Neuronal stem cell (in vitro differentiated cells): ENCODE measurements at regions not wholly inside any gene's neighbourhood (a gene's known extent, or its start where the extent isn't known, plus 50 kb on each side); places are given as distances from the start of the nearest gene placed in this dataset.

ENCODE experiments used
- DNase-seq: peaks from one replicate; pipeline ENCODE4 v3.0.0-alpha.2; 2013; ENCODE audit warnings: low spot score
- H2AFZ ChIP-seq: one replicate; pipeline ENCODE4 v1.6.1; 2013; ENCODE audit warnings: mild to moderate bottlenecking, low read length, inconsistent platforms
- H2AK5ac ChIP-seq: 2 replicates; pipeline ENCODE4 v1.6.1; 2013; ENCODE audit warnings: low read depth, mild to moderate bottlenecking, inconsistent platforms, low read length, moderate library complexity, mixed read lengths
- H2BK120ac ChIP-seq: 2 replicates; pipeline ENCODE4 v1.6.1; 2013; ENCODE audit warnings: low read depth, mild to moderate bottlenecking, inconsistent platforms, low read length, moderate library complexity, mixed read lengths
- H2BK12ac ChIP-seq: one replicate; pipeline ENCODE4 v1.6.1; 2013; ENCODE audit warnings: low read length, inconsistent platforms
- H2BK15ac ChIP-seq: 2 replicates; pipeline ENCODE4 v1.6.1; 2013; ENCODE audit warnings: mild to moderate bottlenecking, low read length, inconsistent platforms, mixed read lengths
- H2BK5ac ChIP-seq: one replicate; pipeline ENCODE4 v1.6.1; 2013; ENCODE audit warnings: inconsistent platforms, mild to moderate bottlenecking, low read length, moderate library complexity
- H3K14ac ChIP-seq: one replicate; pipeline ENCODE4 v1.6.1; 2013; ENCODE audit warnings: low read length, inconsistent platforms
- H3K18ac ChIP-seq: 2 replicates; pipeline ENCODE4 v1.6.1; 2013; ENCODE audit warnings: low read length, inconsistent platforms
- H3K23ac ChIP-seq: 2 replicates; pipeline ENCODE4 v1.6.1; 2013; ENCODE audit warnings: low read depth, mild to moderate bottlenecking, mixed read lengths, low read length, inconsistent platforms; ENCODE audit not compliant: poor library complexity
- H3K27ac ChIP-seq: replicated peaks from 3 replicates; pipeline ENCODE4 v1.5.1; 2013; ENCODE audit warnings: low read length, inconsistent platforms
- H3K27me3 ChIP-seq, 3 experiments: 2 replicates each; pipeline ENCODE4 v1.6.1; 2013; ENCODE audit warnings: low read length in 3 of 3, mild to moderate bottlenecking in 2 of 3, inconsistent platforms in 1 of 3, low read depth in 1 of 3, mixed read lengths in 1 of 3, moderate library complexity in 1 of 3; ENCODE audit not compliant: control insufficient read depth in 3 of 3, insufficient read depth in 3 of 3
- H3K36me3 ChIP-seq, 2 donors: replicated peaks in 1 of 2; 2 replicates each; pipeline ENCODE4 v1.6.1; 2013; ENCODE audit warnings: low read length in 2 of 2; ENCODE audit not compliant: control insufficient read depth in 2 of 2, insufficient read depth in 2 of 2
- H3K4ac ChIP-seq: 2 replicates; pipeline ENCODE4 v1.6.1; 2013; ENCODE audit warnings: inconsistent platforms, mild to moderate bottlenecking, low read length, moderate library complexity
- H3K4me1 ChIP-seq, 2 donors: 1 replicate in 1 of 2; 2 replicates in 1 of 2; pipeline ENCODE4 v1.6.1; 2013; ENCODE audit warnings: low read length in 2 of 2, low read depth in 1 of 2; ENCODE audit not compliant: control insufficient read depth in 2 of 2, insufficient read depth in 1 of 2
- H3K4me2 ChIP-seq: one replicate; pipeline ENCODE4 v1.6.1; 2013; ENCODE audit warnings: mild to moderate bottlenecking, low read length, inconsistent platforms; ENCODE audit not compliant: insufficient read depth, poor library complexity, severe bottlenecking
- H3K4me3 ChIP-seq, 2 donors: 2 replicates each; pipeline ENCODE4 v1.5.1; 2013; ENCODE audit warnings: low read length in 2 of 2, mild to moderate bottlenecking in 2 of 2, inconsistent platforms in 1 of 2, moderate library complexity in 1 of 2
- H3K79me1 ChIP-seq: one replicate; pipeline ENCODE4 v1.6.1; 2013; ENCODE audit warnings: low read depth, mild to moderate bottlenecking, inconsistent platforms, low read length, moderate library complexity
- H3K9ac ChIP-seq: one replicate; pipeline ENCODE4 v1.6.1; 2013; ENCODE audit warnings: mild to moderate bottlenecking, low read depth, low read length, inconsistent platforms; ENCODE audit not compliant: poor library complexity
- H3K9me3 ChIP-seq, 2 donors: replicated peaks in 1 of 2; 2 replicates each; pipeline versions ENCODE3 to v1.6.1; 2013; ENCODE audit warnings: low read length in 2 of 2, mild to moderate bottlenecking in 2 of 2, inconsistent platforms in 1 of 2, low read depth in 1 of 2, mixed read lengths in 1 of 2, moderate library complexity in 1 of 2; ENCODE audit not compliant: control insufficient read depth in 2 of 2, insufficient read depth in 1 of 2
- H4K8ac ChIP-seq: one replicate; pipeline ENCODE4 v1.6.1; 2013; ENCODE audit warnings: low read depth, mild to moderate bottlenecking, inconsistent platforms, low read length, moderate library complexity
- H4K91ac ChIP-seq: one replicate; pipeline ENCODE4 v1.6.1; 2013; ENCODE audit warnings: low read length, low read depth, mild to moderate bottlenecking, inconsistent platforms; ENCODE audit not compliant: poor library complexity
- WGBS, 2 donors: extraction: QIAGEN DNeasy Blood & Tissue Kit; methylation state at CpG; one replicate each; pipeline ENCODE4 v1.1.7; 2013; ENCODE audit warnings: missing lambda C conversion rate in 2 of 2, mixed read lengths in 1 of 2; ENCODE audit not compliant: insufficient read length in 2 of 2, insufficient replicate concordance in 1 of 2; ENCODE audit errors: extremely low coverage in 2 of 2; 5-methylcytosine and 5-hydroxymethylcytosine counted together

DNA sequence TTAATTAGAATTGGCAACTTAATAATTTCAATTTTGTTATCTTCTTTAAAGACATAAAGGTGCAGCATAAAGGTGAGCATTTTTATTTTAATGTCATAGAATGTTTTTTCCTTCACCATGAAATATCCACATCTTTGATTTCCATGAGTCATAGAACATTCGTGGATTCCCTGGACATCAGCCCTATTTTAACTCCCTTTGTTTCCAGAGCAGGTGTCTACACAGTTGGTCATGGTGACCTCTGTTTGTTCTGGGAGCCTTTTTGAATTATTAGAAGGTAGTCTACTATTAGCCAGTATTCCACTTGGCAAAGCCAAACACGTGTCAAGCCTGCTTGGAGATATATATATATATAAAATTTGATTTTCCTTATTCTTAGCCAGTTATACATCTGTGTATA, 572.9 kb downstream of the LTN1 start:
- H3K4me2 ChIP-seq = no peak overlapping the region
- no peaks in the 10 kb centered on the region for H3K4me1 ChIP-seq
- H3K14ac ChIP-seq = no peak overlapping the region
- no peaks in the 10 kb centered on the region for H3K9me3 ChIP-seq
- no peak overlapping the region for H2BK15ac ChIP-seq
- H2AFZ ChIP-seq = no peak overlapping the region
- H3K36me3 ChIP-seq = no peaks in the 10 kb centered on the region
- H4K8ac ChIP-seq = no peak overlapping the region
- no peak overlapping the region for H3K18ac ChIP-seq
- H3K27ac ChIP-seq = no peak overlapping the region
- H3K23ac ChIP-seq = no peak overlapping the region
- H3K27me3 ChIP-seq = no peaks in the 10 kb centered on the region
- H4K91ac ChIP-seq = no peak overlapping the region
- H2BK5ac ChIP-seq = no peak overlapping the region
- H3K9ac ChIP-seq = no peak overlapping the region
- no peak overlapping the region for H2BK120ac ChIP-seq
- no peak overlapping the region for H3K4me3 ChIP-seq
- no CpG with 5 or more reads among the region's 2 CpGs for WGBS, 2 donors
- DNase-seq = no peak
- no peaks in the 10 kb centered on the region for H3K79me1 ChIP-seq
- no peak overlapping the region for H3K4ac ChIP-seq
- no peak overlapping the region for H2BK12ac ChIP-seq
- no peak overlapping the region for H2AK5ac ChIP-seq

DNA sequence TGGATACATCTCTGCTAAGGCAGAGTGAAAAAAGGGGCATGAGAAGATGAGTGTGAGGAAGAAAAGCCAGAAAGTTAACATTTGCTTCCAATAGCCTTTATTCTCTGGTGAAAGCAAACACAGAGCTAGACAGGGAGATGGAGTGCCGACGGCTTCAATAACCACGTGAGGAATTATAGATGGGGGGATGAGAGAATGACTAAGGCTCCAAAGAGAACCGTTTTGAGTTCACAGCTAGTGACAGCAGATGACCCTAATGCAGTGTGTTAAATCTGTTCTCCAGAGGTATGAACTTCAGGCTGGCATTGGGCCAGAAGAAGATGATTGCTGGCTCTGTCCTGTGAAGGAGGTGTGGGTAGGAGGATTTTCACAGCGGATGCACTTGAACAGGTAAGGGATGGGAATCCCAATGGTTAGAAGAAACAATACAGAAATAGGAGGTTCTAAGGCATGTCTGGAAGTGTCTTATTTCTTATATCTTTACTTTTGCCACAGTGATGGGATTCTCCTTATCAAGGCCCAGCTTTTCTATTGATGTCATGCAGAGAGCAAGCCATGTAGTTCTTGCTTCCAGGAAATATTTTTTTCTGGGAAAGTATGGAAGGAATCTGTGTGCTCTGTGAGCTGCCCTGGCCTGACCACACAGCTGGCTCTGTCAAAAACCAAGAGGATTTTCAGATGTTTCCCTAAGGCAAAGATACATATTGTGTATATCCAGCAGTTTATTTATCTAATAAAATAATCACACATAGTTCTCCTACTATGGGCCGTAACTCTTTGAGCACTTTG, 573.8 kb downstream of the LTN1 start:
- H3K4ac ChIP-seq = no peak overlapping the region
- H4K8ac ChIP-seq = no peak overlapping the region
- no peak overlapping the region for H2BK120ac ChIP-seq
- H2BK12ac ChIP-seq = no peak overlapping the region
- no peaks in the 10 kb centered on the region for H3K27me3 ChIP-seq
- no peak overlapping the region for H2BK5ac ChIP-seq
- no peak overlapping the region for H4K91ac ChIP-seq
- no peaks in the 10 kb centered on the region for H3K9me3 ChIP-seq
- no CpG with 5 or more reads among the region's 6 CpGs for WGBS, 2 donors
- H3K4me2 ChIP-seq = no peak overlapping the region
- no peak overlapping the region for H2AFZ ChIP-seq
- H3K18ac ChIP-seq = no peak overlapping the region
- H2AK5ac ChIP-seq = no peak overlapping the region
- H3K9ac ChIP-seq = no peak overlapping the region
- no peak overlapping the region for H3K23ac ChIP-seq
- H3K27ac ChIP-seq = no peak overlapping the region
- no peaks in the 10 kb centered on the region for H3K4me1 ChIP-seq
- H3K14ac ChIP-seq = no peak overlapping the region
- H3K79me1 ChIP-seq = no peaks in the 10 kb centered on the region
- no peak overlapping the region for H3K4me3 ChIP-seq
- no peaks in the 10 kb centered on the region for H3K36me3 ChIP-seq
- no peak for DNase-seq
- H2BK15ac ChIP-seq = no peak overlapping the region

DNA sequence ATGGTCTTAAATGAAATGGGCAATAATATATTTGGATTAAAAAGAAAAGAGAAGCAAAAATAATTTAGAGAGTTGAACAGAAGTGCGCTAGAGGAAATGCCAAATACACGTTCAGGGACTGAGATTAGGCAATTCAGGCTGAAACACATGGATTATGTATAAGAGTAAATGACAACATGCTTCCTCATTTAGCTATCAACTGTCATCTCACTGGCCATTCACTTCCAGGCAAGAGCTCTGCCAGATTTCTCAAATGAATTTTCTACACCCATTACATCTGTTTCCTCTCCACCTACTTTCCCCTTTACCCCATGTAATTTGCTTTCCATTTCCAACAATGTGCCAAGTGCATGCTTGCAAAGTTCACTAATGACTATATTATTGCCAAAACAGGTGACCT, 582.4 kb downstream of the LTN1 start:
- Histone ChIP-seq H3K4me2 (no peak overlapping the region), H3K4me1 (no peaks in the 10 kb centered on the region), H2BK15ac (no peak overlapping the region), H3K23ac (no peak overlapping the region), H3K36me3 (no peaks in the 10 kb centered on the region), H2AK5ac (no peak overlapping the region), H3K18ac (no peak overlapping the region), H2AFZ (no peak overlapping the region), H3K9ac (no peak overlapping the region), H3K79me1 (no peaks in the 10 kb centered on the region), H2BK120ac (no peak overlapping the region), H4K91ac (no peak overlapping the region), H3K4ac (no peak overlapping the region), H3K14ac (no peak overlapping the region), H3K9me3 (no peaks in the 10 kb centered on the region), H3K27me3 (no peaks in the 10 kb centered on the region), H2BK12ac (no peak overlapping the region), H3K27ac (no peak overlapping the region), H2BK5ac (no peak overlapping the region), H3K4me3 (no peak overlapping the region), H4K8ac (no peak overlapping the region)
- no CpG with 5 or more reads among the region's 2 CpGs for WGBS, 2 donors
- DNase-seq = no peak

DNA sequence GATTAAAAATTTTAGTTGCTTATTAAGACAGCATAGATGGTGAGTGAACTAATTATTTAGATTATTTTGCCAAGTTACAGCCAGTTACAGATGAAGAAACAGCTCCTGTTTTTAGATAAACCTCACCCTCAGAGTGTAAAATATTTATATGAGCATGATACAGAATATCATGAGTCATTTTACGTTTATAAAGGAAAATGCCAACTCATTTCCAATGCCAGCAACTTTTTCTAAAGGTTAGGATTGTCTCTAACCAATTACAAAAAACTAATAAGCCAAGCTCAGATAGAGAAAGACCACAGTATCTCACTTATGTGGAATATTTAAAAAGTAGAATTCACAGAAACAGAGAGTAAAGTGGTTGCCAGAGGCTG, 590.1 kb downstream of the LTN1 start:
- H3K18ac ChIP-seq = no peak overlapping the region
- H3K4me3 ChIP-seq = no peak overlapping the region
- no CpG with 5 or more reads among the region's 1 CpG for WGBS, 2 donors
- no peak overlapping the region for H3K14ac ChIP-seq
- H3K79me1 ChIP-seq = no peaks in the 10 kb centered on the region
- H3K23ac ChIP-seq = no peak overlapping the region
- no peak overlapping the region for H2BK120ac ChIP-seq
- no peak overlapping the region for H3K4me2 ChIP-seq
- no peaks in the 10 kb centered on the region for H3K4me1 ChIP-seq
- H3K9ac ChIP-seq = no peak overlapping the region
- no peak overlapping the region for H2BK15ac ChIP-seq
- H2AFZ ChIP-seq = no peak overlapping the region
- no peak overlapping the region for H2AK5ac ChIP-seq
- H3K27ac ChIP-seq = no peak overlapping the region
- H3K36me3 ChIP-seq = no peaks in the 10 kb centered on the region
- no peaks in the 10 kb centered on the region for H3K27me3 ChIP-seq
- H2BK5ac ChIP-seq = no peak overlapping the region
- no peak overlapping the region for H4K91ac ChIP-seq
- no peak for DNase-seq
- H3K9me3 ChIP-seq = no peaks in the 10 kb centered on the region
- H4K8ac ChIP-seq = no peak overlapping the region
- no peak overlapping the region for H3K4ac ChIP-seq
- no peak overlapping the region for H2BK12ac ChIP-seq
